Astrocyte (in vitro differentiated cells and primary cell): ENCODE measurements at regions not wholly inside any gene's neighbourhood (a gene's known extent, or its start where the extent isn't known, plus 50 kb on each side); places are given as distances from the start of the nearest gene placed in this dataset.

Experiments used
- DNase-seq: peaks from one replicate; pipeline ENCODE4 v3.0.0-alpha.2; 2010; ENCODE audit warnings: low read depth
- FAIRE-seq: peaks from 2 replicates; lab custom pipeline; 2011; peaks lifted over from hg19 to GRCh38; lab: Jason Lieb, UNC
- H2AFZ ChIP-seq: 2 replicates; pipeline ENCODE4 v1.6.0; 2012; ENCODE audit warnings: low read depth, low read length, inconsistent platforms
- H3K27ac ChIP-seq: 2 replicates; pipeline ENCODE4 v1.5.1; 2011; ENCODE audit warnings: low read depth, low read length, inconsistent platforms
- H3K27me3 ChIP-seq: 2 replicates; pipeline ENCODE4 v1.6.0; 2011; ENCODE audit warnings: low read length, inconsistent platforms; ENCODE audit not compliant: insufficient read depth
- H3K36me3 ChIP-seq: 2 replicates; pipeline ENCODE4 v1.5.1; 2011; ENCODE audit warnings: low read length, inconsistent platforms; ENCODE audit not compliant: insufficient read depth
- H3K4me1 ChIP-seq: 2 replicates; pipeline ENCODE4 v1.5.1; 2011; ENCODE audit warnings: low read length, inconsistent platforms; ENCODE audit not compliant: insufficient read depth
- H3K4me2 ChIP-seq: 2 replicates; pipeline ENCODE4 v1.6.0; 2012; ENCODE audit warnings: low read length, inconsistent platforms
- H3K4me3 ChIP-seq: 2 replicates; pipeline ENCODE4 v1.5.1; 2011; ENCODE audit warnings: low read depth, mild to moderate bottlenecking, low read length, inconsistent platforms; ENCODE audit not compliant: insufficient read depth
- H3K79me2 ChIP-seq: 2 replicates; pipeline ENCODE4 v1.6.0; 2012; ENCODE audit warnings: mild to moderate bottlenecking, low read length, inconsistent platforms; ENCODE audit not compliant: insufficient read depth
- H3K9ac ChIP-seq: 2 replicates; pipeline ENCODE4 v1.6.0; 2012; ENCODE audit warnings: mild to moderate bottlenecking, low read length, inconsistent platforms
- H3K9me3 ChIP-seq: 2 replicates; pipeline ENCODE4 v1.5.1; 2012; ENCODE audit warnings: low read depth, mild to moderate bottlenecking, low read length, inconsistent platforms; ENCODE audit not compliant: insufficient read depth
- H4K20me1 ChIP-seq: 2 replicates; pipeline ENCODE4 v1.6.0; 2012; ENCODE audit warnings: low read length, inconsistent platforms; ENCODE audit not compliant: insufficient read depth
- H3K27ac Mint-ChIP-seq: one replicate; pipeline ENCODE4 v1.8.0; 2021; ENCODE audit warnings: mild to moderate bottlenecking, mixed read lengths; ENCODE audit not compliant: unreplicated experiment
- H3K27me3 Mint-ChIP-seq: one replicate; pipeline ENCODE4 v1.8.0; 2021; ENCODE audit warnings: low read depth, mixed read lengths; ENCODE audit not compliant: unreplicated experiment
- H3K36me3 Mint-ChIP-seq: one replicate; pipeline ENCODE4 v1.8.0; 2021; ENCODE audit warnings: low read depth, mixed read lengths; ENCODE audit not compliant: unreplicated experiment
- H3K4me1 Mint-ChIP-seq: one replicate; pipeline ENCODE4 v1.8.0; 2021; ENCODE audit warnings: low read depth, mixed read lengths; ENCODE audit not compliant: unreplicated experiment
- H3K4me3 Mint-ChIP-seq: one replicate; pipeline ENCODE4 v1.8.0; 2021; ENCODE audit warnings: mild to moderate bottlenecking, moderate library complexity, mixed read lengths; ENCODE audit not compliant: unreplicated experiment
- H3K9me3 Mint-ChIP-seq: one replicate; pipeline ENCODE4 v1.8.0; 2021; ENCODE audit warnings: mild to moderate bottlenecking, mixed read lengths; ENCODE audit not compliant: unreplicated experiment
- CTCF ChIP-seq: IDR thresholded peaks from 2 replicates; pipeline ENCODE4 v1.5.1; 2011; ENCODE audit warnings: low read depth, mild to moderate bottlenecking, inconsistent platforms, low read length, moderate library complexity; ENCODE audit not compliant: insufficient read depth
- EZH2 ChIP-seq: IDR thresholded peaks from 2 replicates; pipeline ENCODE4 v1.6.1; 2012; ENCODE audit warnings: mild to moderate bottlenecking, low read length, inconsistent platforms; ENCODE audit not compliant: insufficient read depth

DNA sequence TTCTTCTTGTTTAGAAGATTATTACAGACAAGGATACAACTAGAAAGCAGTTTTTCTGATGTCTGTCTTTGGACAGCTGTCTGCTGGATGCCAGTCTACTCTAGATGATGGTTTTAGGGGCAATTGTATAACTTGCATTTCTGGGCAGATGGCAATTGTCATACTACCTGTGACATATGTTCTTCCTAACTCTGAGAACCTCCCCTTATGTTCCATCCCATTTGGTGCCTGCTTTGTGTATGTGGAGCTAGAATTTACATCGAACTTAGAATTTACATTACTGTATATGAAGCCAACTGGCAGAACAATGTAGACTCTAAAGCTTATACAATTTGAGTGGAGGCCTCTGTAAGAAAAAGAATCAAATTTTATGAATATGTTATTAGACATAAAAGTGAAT is 430.2 kb upstream of the SEL1L start:
- DNase-seq (no peak), FAIRE-seq (no peak)
- no peaks in the 10 kb centered on the region for H3K4me1 Mint-ChIP-seq
- peaks cover 7% of the 10 kb centered on the region for H3K9me3 Mint-ChIP-seq
- H3K27me3 Mint-ChIP-seq, result no peaks in the 10 kb centered on the region
- Histone ChIP-seq H3K27ac (no peak overlapping the region), H3K4me2 (no peak overlapping the region), H3K4me3 (no peak overlapping the region), H3K9ac (no peak overlapping the region), H4K20me1 (no peaks in the 10 kb centered on the region), H3K9me3 (peaks cover 3% of the 10 kb centered on the region), H3K27me3 (no peaks in the 10 kb centered on the region), H2AFZ (no peak overlapping the region), H3K36me3 (no peaks in the 10 kb centered on the region), H3K79me2 (no peaks in the 10 kb centered on the region), H3K4me1 (no peaks in the 10 kb centered on the region)
- no peak overlapping the region for H3K27ac Mint-ChIP-seq
- H3K36me3 Mint-ChIP-seq, result no peaks in the 10 kb centered on the region
- no peak for TF ChIP-seq CTCF
- no peak for TF ChIP-seq EZH2
- H3K4me3 Mint-ChIP-seq, result no peak overlapping the region

DNA sequence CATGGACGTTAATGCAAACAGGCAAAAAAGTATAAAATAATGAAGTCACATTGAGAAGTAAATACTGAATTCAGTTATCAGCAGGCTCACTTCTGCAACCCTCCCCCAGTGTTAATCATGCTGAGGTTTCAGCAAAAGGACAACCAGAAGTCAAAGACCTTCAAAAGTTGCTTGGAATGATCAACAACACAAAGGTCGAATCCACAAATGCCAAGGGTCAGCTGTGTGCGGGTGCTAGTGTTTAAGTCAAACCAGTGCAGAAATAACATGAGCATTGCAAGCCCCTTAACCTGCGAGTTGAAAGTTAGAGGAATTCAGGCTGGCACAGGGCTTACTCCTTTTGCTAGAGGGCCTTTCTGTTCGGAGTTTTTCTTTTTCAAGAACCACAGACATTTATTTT is 436.7 kb upstream of the SEL1L start:
- H3K4me1 Mint-ChIP-seq, result no peaks in the 10 kb centered on the region
- H3K9me3 ChIP-seq, result no peaks in the 10 kb centered on the region
- H3K4me2 ChIP-seq, result no peak overlapping the region
- DNase-seq, result no peak
- peaks cover 7% of the 10 kb centered on the region for H3K9me3 Mint-ChIP-seq
- H2AFZ ChIP-seq, result no peak overlapping the region
- H3K27ac Mint-ChIP-seq, result no peak overlapping the region
- no peak overlapping the region for H3K4me3 Mint-ChIP-seq
- TF ChIP-seq CTCF (no peak), EZH2 (no peak)
- no peaks in the 10 kb centered on the region for H3K27me3 Mint-ChIP-seq
- H3K4me1 ChIP-seq, result no peaks in the 10 kb centered on the region
- H3K9ac ChIP-seq, result no peak overlapping the region
- FAIRE-seq, result no peak
- no peaks in the 10 kb centered on the region for H3K36me3 ChIP-seq
- no peak overlapping the region for H3K27ac ChIP-seq
- H3K27me3 ChIP-seq, result no peaks in the 10 kb centered on the region
- no peaks in the 10 kb centered on the region for H3K79me2 ChIP-seq
- no peaks in the 10 kb centered on the region for H3K36me3 Mint-ChIP-seq
- H3K4me3 ChIP-seq, result no peak overlapping the region
- no peaks in the 10 kb centered on the region for H4K20me1 ChIP-seq

GRCh38 chr14:81971911-81972310 is 438.3 kb upstream of the SEL1L start:
- no peak for DNase-seq
- TF ChIP-seq CTCF (no peak), EZH2 (no peak)
- no peak overlapping the region for H3K4me3 ChIP-seq
- no peaks in the 10 kb centered on the region for H3K79me2 ChIP-seq
- Mint-ChIP-seq H3K4me1 (no peaks in the 10 kb centered on the region), H3K27me3 (no peaks in the 10 kb centered on the region), H3K9me3 (peaks cover 5% of the 10 kb centered on the region), H3K4me3 (no peak overlapping the region), H3K27ac (no peak overlapping the region), H3K36me3 (no peaks in the 10 kb centered on the region)
- H3K9me3 ChIP-seq, result no peaks in the 10 kb centered on the region
- no peaks in the 10 kb centered on the region for H3K36me3 ChIP-seq
- no peak overlapping the region for H3K27ac ChIP-seq
- H2AFZ ChIP-seq, result no peak overlapping the region
- H3K27me3 ChIP-seq, result no peaks in the 10 kb centered on the region
- no peak overlapping the region for H3K4me2 ChIP-seq
- H4K20me1 ChIP-seq, result no peaks in the 10 kb centered on the region
- H3K9ac ChIP-seq, result no peak overlapping the region
- FAIRE-seq, result no peak
- H3K4me1 ChIP-seq, result no peaks in the 10 kb centered on the region
